HCT116 (cell line): ENCODE measurements at regions not wholly inside any gene's neighbourhood (a gene's known extent, or its start where the extent isn't known, plus 50 kb on each side); places are given as distances from the start of the nearest gene placed in this dataset.
"Not testable (repeated sequence)": the region's sequence is repeated elsewhere in the genome, so short reads cannot be mapped to it uniquely, and the experiment has no call there.

Experiments
- ATAC-seq: fragments of 200-7000 bp; cut with Tn5 transposase; 2 replicates; pipeline ENCODE4 v1.9.1; 2020; ENCODE audit warnings: mild to moderate bottlenecking, moderate library complexity
- BruUV-seq: library from RNA; stranded (reverse); fragments of 400-500 nt; replicated peaks from 2 replicates; lab custom pipeline; 2021; lab: Mats Ljungman, UMichigan
- CTCF ChIA-PET: fragments of 300-600 bp; sonication (Branson Sonifier 250); formaldehyde crosslinking; loops from one replicate; lab custom pipeline; 2021; ENCODE audit warnings: antibody characterized with exemption; lab: Charles Lee
- POLR2A ChIA-PET: fragments of 300-600, 350-600 bp; sonication (Branson Sonifier 250); formaldehyde crosslinking; loops from one replicate; lab custom pipeline; 2021; ENCODE audit warnings: antibody characterized with exemption; lab: Charles Lee
- RAD21 ChIA-PET, 2 experiments: fragments of 300-600 bp; sonication (Branson Sonifier 250); formaldehyde crosslinking; loops; one replicate each; lab custom pipeline; 2023; ENCODE audit warnings: low total read pairs in 2 of 2; ENCODE audit not compliant: uncharacterized antibody in 2 of 2, unreplicated experiment in 2 of 2, low non-redundant PET in 1 of 2; lab: Charles Lee
- DNase-seq: peaks from one replicate; pipeline ENCODE4 v3.0.0-alpha.2; 2010; ENCODE audit warnings: low read depth, low spot score
- H2AFZ ChIP-seq: fragments of 200-600 bp; shearing (Covaris generic), sonication (generic); 2 replicates; pipeline ENCODE4 v1.6.1; 2017; ENCODE audit warnings: low read depth, mixed run types, mixed read lengths, antibody characterized with exemption, low read length; ENCODE audit not compliant: poor library complexity, severe bottlenecking
- H3K27ac ChIP-seq: 2 replicates; pipeline ENCODE4 v1.5.1; 2012; ENCODE audit warnings: low read depth, low read length
- H3K27me3 ChIP-seq: fragments of 200-600 bp; sonication (generic); 2 replicates; pipeline ENCODE4 v1.6.1; 2016; ENCODE audit warnings: mixed run types, low read length, mixed read lengths; ENCODE audit not compliant: insufficient read depth
- H3K36me3 ChIP-seq, 2 experiments: fragments of 200-500 bp in 1 of 2; fragments of 200-600 bp in 1 of 2; sonication (Bioruptor generic) in 1 of 2; sonication (generic) in 1 of 2; 2 replicates each; pipeline versions ENCODE4 v1.5.1 to v1.6.1; 2014 to 2016; ENCODE audit warnings: low read length in 2 of 2, inconsistent platforms in 1 of 2, mixed read lengths in 1 of 2, mixed run types in 1 of 2; ENCODE audit not compliant: insufficient read depth in 2 of 2, control insufficient read depth in 1 of 2
- H3K4me1 ChIP-seq, 2 experiments: fragments of 200-600 bp in 1 of 2; sonication (generic) in 1 of 2; 2 replicates each; pipeline versions ENCODE4 v1.5.1 to v1.6.1; 2012 to 2017; ENCODE audit warnings: low read length in 2 of 2, inconsistent platforms in 1 of 2, mild to moderate bottlenecking in 1 of 2, mixed read lengths in 1 of 2, mixed run types in 1 of 2, moderate library complexity in 1 of 2; ENCODE audit not compliant: insufficient read depth in 2 of 2, control insufficient read depth in 1 of 2
- H3K4me2 ChIP-seq: fragments of 200-600 bp; sonication (generic); 2 replicates; pipeline ENCODE4 v1.6.1; 2017; ENCODE audit warnings: mixed run types, low read length, mixed read lengths
- H3K4me3 ChIP-seq, 2 experiments: fragments of 200-600 bp in 1 of 2; sonication (generic) in 1 of 2; replicated peaks in 1 of 2; 2 replicates each; pipeline ENCODE4 v1.5.1; 2011 to 2016; ENCODE audit warnings: low read length in 2 of 2, control low read depth in 1 of 2, low read depth in 1 of 2, mild to moderate bottlenecking in 1 of 2, mixed read lengths in 1 of 2, mixed run types in 1 of 2
- H3K79me2 ChIP-seq: fragments of 200-600 bp; sonication (generic); 2 replicates; pipeline ENCODE4 v1.6.1; 2017; ENCODE audit warnings: mild to moderate bottlenecking, mixed run types, low read length, moderate library complexity, mixed read lengths; ENCODE audit not compliant: insufficient read depth
- H3K9ac ChIP-seq: fragments of 200-600 bp; sonication (generic); 2 replicates; pipeline ENCODE4 v1.6.1; 2016; ENCODE audit warnings: low read length, mixed read lengths
- H3K9me2 ChIP-seq: fragments of 200-600 bp; sonication (generic), shearing (Covaris generic); 2 replicates; pipeline ENCODE4 v1.6.1; 2017; ENCODE audit warnings: mixed run types, mild to moderate bottlenecking, moderate library complexity; ENCODE audit not compliant: insufficient read depth
- H3K9me3 ChIP-seq, 2 experiments: fragments of 200-500 bp in 1 of 2; fragments of 200-600 bp in 1 of 2; sonication (Bioruptor generic) in 1 of 2; sonication (generic) in 1 of 2; 2 replicates each; pipeline ENCODE4 v1.6.1; 2014 to 2017; ENCODE audit warnings: low read length in 2 of 2, mixed read lengths in 2 of 2, inconsistent platforms in 1 of 2, low read depth in 1 of 2, mild to moderate bottlenecking in 1 of 2, mixed run types in 1 of 2, moderate library complexity in 1 of 2; ENCODE audit not compliant: control insufficient read depth in 1 of 2, insufficient read depth in 1 of 2
- H4K20me1 ChIP-seq: fragments of 200-600 bp; sonication (generic), shearing (Covaris generic); 2 replicates; pipeline ENCODE4 v1.6.1; 2017; ENCODE audit warnings: mixed run types, mild to moderate bottlenecking, moderate library complexity; ENCODE audit not compliant: insufficient read depth
- EZH2phosphoT487 ChIP-seq: fragments of 200-600 bp; IDR thresholded peaks from 2 replicates; pipeline ENCODE4 v1.6.1; 2018; ENCODE audit warnings: antibody characterized with exemption, borderline replicate concordance
- POLR2A ChIP-seq: IDR thresholded peaks from 2 replicates; pipeline ENCODE4 v1.7.0; 2011; ENCODE audit warnings: borderline replicate concordance; ENCODE audit not compliant: insufficient read depth, insufficient read length; ENCODE audit errors: extremely low read depth
- ZFX ChIP-seq: fragments of 450-650 bp; IDR thresholded peaks from 2 replicates; pipeline ENCODE4 v1.6.1; 2017
- ZNF274 ChIP-seq: fragments of 200-500 bp; sonication (Bioruptor generic); IDR thresholded peaks from 2 replicates; pipeline ENCODE4 v1.6.1; 2014; ENCODE audit warnings: mild to moderate bottlenecking, low read depth, low read length, inconsistent platforms
- intact Hi-C: fragments of 100-400 bp; cut with micrococcal nuclease; formaldehyde crosslinking; loops from 2 replicates; pipeline ENCODE4 v1.10.0; 2022

DNA sequence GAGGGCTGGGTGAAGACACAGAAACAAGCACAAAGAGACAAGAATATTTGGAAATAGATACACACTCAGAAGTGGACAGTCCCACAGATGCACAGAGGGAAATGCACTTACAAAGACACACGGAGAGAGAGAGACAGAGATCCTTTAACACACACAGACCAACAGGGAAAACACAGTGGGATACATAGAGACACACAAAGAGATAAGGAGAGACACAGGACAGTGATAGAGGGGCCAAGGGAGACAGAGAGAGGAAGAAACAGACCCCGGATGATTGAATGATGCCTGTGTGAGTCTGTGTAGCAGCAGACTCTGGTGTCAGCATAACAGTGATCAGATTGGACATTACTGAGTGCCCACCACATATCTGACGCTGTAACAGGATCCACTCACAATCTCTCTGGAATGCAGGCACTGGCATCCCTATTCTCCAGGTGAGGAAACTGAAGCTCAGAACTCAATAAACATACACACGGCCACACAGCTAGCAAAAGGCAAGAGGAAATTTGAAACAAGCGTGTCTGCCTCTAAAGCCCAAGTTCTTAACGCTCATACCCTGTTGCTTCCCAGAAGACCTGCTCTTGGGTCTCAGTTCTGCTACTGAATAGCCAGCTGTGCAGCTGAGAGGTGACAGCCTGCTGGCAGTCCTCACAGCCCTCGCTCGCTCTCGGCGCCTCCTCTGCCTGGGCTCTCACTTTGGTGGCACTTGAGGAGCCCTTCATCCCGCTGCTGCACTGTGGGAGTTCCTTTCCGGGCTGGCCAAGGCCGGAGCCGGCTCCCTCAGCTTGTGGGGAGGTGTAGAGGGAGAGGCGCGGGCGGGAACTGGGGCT is 186.3 kb upstream of the NLRP1 start (continued):
- TF ChIP-seq EZH2phosphoT487 (no peak), ZFX (no peak), ZNF274 (no peak), POLR2A (no peak)

DNA sequence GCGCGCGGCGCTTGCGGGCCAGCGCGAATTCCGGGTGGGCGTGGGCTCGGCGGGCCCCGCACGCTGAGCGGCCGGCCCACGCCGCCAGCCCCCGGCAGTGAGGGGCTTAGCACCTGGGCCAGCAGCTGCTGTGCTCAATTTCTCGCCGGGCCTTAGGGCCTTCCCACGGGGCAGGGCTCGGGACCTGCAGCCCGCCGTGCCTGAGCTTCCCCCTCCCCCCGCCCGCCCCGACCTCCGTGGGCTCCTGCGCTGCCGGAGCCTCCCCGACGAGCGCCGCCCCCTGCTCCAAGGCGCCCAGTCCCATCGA is 186.9 kb upstream of the NLRP1 start:
- peaks cover 58% of the 10 kb centered on the region for H3K27me3 ChIP-seq
- H3K9me2 ChIP-seq, DNase-seq, H3K9ac ChIP-seq, CTCF ChIA-PET, H3K4me2 ChIP-seq, H2AFZ ChIP-seq, H3K4me3 ChIP-seq, H3K9me3 ChIP-seq, H3K27ac ChIP-seq, H4K20me1 ChIP-seq, BruUV-seq, ATAC-seq, H3K36me3 ChIP-seq, H3K4me1 ChIP-seq, RAD21 ChIA-PET, intact Hi-C loops, H3K79me2 ChIP-seq, POLR2A ChIA-PET: not testable (repeated sequence)

GRCh38 chr17:5772017-5772416 is 187.7 kb upstream of the NLRP1 start:
- H3K36me3 ChIP-seq, H3K9ac ChIP-seq, H3K9me3 ChIP-seq, H4K20me1 ChIP-seq, CTCF ChIA-PET, H3K79me2 ChIP-seq, H3K4me3 ChIP-seq, H3K4me2 ChIP-seq, ATAC-seq, DNase-seq, BruUV-seq, H3K4me1 ChIP-seq, POLR2A ChIA-PET, H2AFZ ChIP-seq, intact Hi-C loops, RAD21 ChIA-PET, H3K27ac ChIP-seq, H3K9me2 ChIP-seq: not testable (repeated sequence)
- H3K27me3 ChIP-seq: peaks cover 50% of the 10 kb centered on the region
